Renal pelvis (tissue), 1 donor: ENCODE measurements at regions not wholly inside any gene's neighbourhood (a gene's known extent, or its start where the extent isn't known, plus 50 kb on each side); places are given as distances from the start of the nearest gene placed in this dataset.

Experiments used
- DNase-seq: peaks from one replicate; pipeline ENCODE4 v3.0.0-alpha.2; 2013

GRCh38 chr9:21564175-21564574 is 82.1 kb upstream of the IFNE start:
- DNase-seq = no peak

- DNase-seq = no peak
Measured at GRCh38 chr9:21565155-21565554, 83.0 kb upstream of the IFNE start.

GRCh38 chr9:21567926-21568325 is 85.8 kb upstream of the IFNE start:
- no peak for DNase-seq

GRCh38 chr9:21568484-21568883 is 86.4 kb upstream of the IFNE start:
- DNase-seq = no peak

- no peak for DNase-seq
Measured at GRCh38 chr9:21569721-21570120, 87.6 kb upstream of the IFNE start.

GRCh38 chr9:21570643-21571275 is 88.6 kb upstream of the IFNE start:
- no peak for DNase-seq

GRCh38 chr9:21574261-21574660 is 92.1 kb upstream of the IFNE start:
- no peak for DNase-seq

- peak; percentile 39 for DNase-seq
Measured at GRCh38 chr9:21576331-21577189, 94.4 kb upstream of the IFNE start.

- no peak for DNase-seq
Measured at GRCh38 chr9:21579247-21579671, 97.1 kb upstream of the IFNE start.

- no peak for DNase-seq
Measured at GRCh38 chr9:21579743-21580142, 97.6 kb upstream of the IFNE start.

GRCh38 chr9:21580636-21581378 is 98.7 kb upstream of the IFNE start:
- DNase-seq = no peak

GRCh38 chr9:21583628-21584377 is 101.7 kb upstream of the IFNE start:
- DNase-seq = no peak

- DNase-seq = no peak
Measured at GRCh38 chr9:21584890-21585289, 102.8 kb upstream of the IFNE start.

GRCh38 chr9:21585756-21586752 is 103.9 kb upstream of the IFNE start:
- no peak for DNase-seq

- DNase-seq = no peak
Measured at GRCh38 chr9:21589344-21590056, 107.4 kb upstream of the IFNE start.

GRCh38 chr9:21590058-21590996 is 108.2 kb upstream of the IFNE start:
- DNase-seq = no peak

- no peak for DNase-seq
Measured at GRCh38 chr9:21591221-21592062, 109.3 kb upstream of the IFNE start.

GRCh38 chr9:21592063-21592338 is 109.9 kb upstream of the IFNE start:
- no peak for DNase-seq
